Gastroesophageal sphincter (tissue), 3 donors: ENCODE measurements at regions not wholly inside any gene's neighbourhood (a gene's known extent, or its start where the extent isn't known, plus 50 kb on each side); places are given as distances from the start of the nearest gene placed in this dataset.

Experiments used
- POLR2A ChIP-seq, 2 donors: fragments of 450-650 bp; IDR thresholded peaks; one replicate each; pipeline ENCODE4 v1.6.1; 2017; ENCODE audit warnings: antibody characterized with exemption in 2 of 2, mild to moderate bottlenecking in 2 of 2, moderate library complexity in 1 of 2
- TF ChIP-seq, protein P1 (sequence below), 4 experiments: fragments of 200-600 bp in 2 of 4; fragments of 450-650 bp in 2 of 4; sonication (generic) in 1 of 4; IDR thresholded peaks; one replicate each; pipeline ENCODE4 v1.5.1; 2017 to 2019; ENCODE audit warnings: antibody characterized with exemption in 4 of 4, mild to moderate bottlenecking in 2 of 4, moderate library complexity in 2 of 4

DNA sequence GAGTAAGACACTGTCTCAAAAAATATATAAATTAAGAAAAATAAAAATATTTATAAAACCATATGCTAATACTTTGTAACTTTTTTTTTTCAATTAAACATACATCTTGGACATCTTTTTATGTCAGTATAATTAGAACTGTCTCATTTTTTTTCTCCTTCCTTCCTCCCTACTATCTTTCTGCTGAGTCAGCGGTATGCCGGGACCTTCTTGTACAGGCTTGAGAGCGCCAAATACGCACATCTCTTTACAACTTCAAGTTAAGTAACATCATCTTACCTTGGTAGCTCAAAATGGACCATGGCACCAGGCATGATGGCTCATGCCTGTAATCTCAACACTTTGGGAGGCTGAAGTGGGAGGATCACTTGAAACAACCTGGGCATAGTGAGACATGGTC lies 153.4 kb downstream of the FAM161A start:
- TF ChIP-seq POLR2A (IDR thresholded peaks at IDR 0.05): no peak
- TF ChIP-seq, protein P1, sequence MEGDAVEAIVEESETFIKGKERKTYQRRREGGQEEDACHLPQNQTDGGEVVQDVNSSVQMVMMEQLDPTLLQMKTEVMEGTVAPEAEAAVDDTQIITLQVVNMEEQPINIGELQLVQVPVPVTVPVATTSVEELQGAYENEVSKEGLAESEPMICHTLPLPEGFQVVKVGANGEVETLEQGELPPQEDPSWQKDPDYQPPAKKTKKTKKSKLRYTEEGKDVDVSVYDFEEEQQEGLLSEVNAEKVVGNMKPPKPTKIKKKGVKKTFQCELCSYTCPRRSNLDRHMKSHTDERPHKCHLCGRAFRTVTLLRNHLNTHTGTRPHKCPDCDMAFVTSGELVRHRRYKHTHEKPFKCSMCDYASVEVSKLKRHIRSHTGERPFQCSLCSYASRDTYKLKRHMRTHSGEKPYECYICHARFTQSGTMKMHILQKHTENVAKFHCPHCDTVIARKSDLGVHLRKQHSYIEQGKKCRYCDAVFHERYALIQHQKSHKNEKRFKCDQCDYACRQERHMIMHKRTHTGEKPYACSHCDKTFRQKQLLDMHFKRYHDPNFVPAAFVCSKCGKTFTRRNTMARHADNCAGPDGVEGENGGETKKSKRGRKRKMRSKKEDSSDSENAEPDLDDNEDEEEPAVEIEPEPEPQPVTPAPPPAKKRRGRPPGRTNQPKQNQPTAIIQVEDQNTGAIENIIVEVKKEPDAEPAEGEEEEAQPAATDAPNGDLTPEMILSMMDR (IDR thresholded peaks at IDR 0.05): no peak
